ENCODE measurements at regions not wholly inside any gene's neighbourhood (a gene's known extent, or its start where the extent isn't known, plus 50 kb on each side); places are given as distances from the start of the nearest gene placed in this dataset.
A peak's percentile ranks its signal among the peaks of the same experiment; 100 is the strongest.

- Histone ChIP-seq H3K9ac (ENCODE audit: low read depth in 1 of 2, low read length in 2 of 2) (no peak overlapping the region), H3K27me3 (ENCODE audit: control insufficient read depth in 4 of 4, insufficient read depth in 4 of 4, low read length in 3 of 4) (no peaks in the 10 kb centered on the region), H3K4me1 (ENCODE audit: control insufficient read depth in 4 of 4, insufficient read depth in 4 of 4, low read length in 3 of 4) (no peaks in the 10 kb centered on the region), H3K9me3 (ENCODE audit: control insufficient read depth in 4 of 4, low read length in 3 of 4) (no peaks in the 10 kb centered on the region), H3K27ac (ENCODE audit: low read depth in 1 of 2, low read length in 2 of 2) (no peak overlapping the region), H3K36me3 (ENCODE audit: control insufficient read depth in 4 of 4, insufficient read depth in 3 of 4, low read depth in 1 of 4, low read length in 3 of 4) (no peaks in the 10 kb centered on the region), H3K4me3 (ENCODE audit: low read depth in 1 of 3, low read length in 3 of 3) (no peak overlapping the region)
- peak; percentile 25 for DNase-seq (ENCODE audit: low spot score)
- TF ChIP-seq, protein P1, sequence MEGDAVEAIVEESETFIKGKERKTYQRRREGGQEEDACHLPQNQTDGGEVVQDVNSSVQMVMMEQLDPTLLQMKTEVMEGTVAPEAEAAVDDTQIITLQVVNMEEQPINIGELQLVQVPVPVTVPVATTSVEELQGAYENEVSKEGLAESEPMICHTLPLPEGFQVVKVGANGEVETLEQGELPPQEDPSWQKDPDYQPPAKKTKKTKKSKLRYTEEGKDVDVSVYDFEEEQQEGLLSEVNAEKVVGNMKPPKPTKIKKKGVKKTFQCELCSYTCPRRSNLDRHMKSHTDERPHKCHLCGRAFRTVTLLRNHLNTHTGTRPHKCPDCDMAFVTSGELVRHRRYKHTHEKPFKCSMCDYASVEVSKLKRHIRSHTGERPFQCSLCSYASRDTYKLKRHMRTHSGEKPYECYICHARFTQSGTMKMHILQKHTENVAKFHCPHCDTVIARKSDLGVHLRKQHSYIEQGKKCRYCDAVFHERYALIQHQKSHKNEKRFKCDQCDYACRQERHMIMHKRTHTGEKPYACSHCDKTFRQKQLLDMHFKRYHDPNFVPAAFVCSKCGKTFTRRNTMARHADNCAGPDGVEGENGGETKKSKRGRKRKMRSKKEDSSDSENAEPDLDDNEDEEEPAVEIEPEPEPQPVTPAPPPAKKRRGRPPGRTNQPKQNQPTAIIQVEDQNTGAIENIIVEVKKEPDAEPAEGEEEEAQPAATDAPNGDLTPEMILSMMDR (IDR thresholded peaks at IDR 0.05; ENCODE audit: low read depth, low read length, missing input control), result no peak
- TF ChIP-seq FOXA1 (IDR thresholded peaks at IDR 0.05) (no peak), SP1 (IDR thresholded peaks at IDR 0.05) (no peak), FOXA2 (IDR thresholded peaks at IDR 0.05) (no peak), RAD21 (IDR thresholded peaks at IDR 0.05) (no peak), HNF4G (IDR thresholded peaks at IDR 0.05) (no peak), NR2F2 (IDR thresholded peaks at IDR 0.05) (no peak), ATF3 (IDR thresholded peaks at IDR 0.05) (no peak), EGR1 (IDR thresholded peaks at IDR 0.05; ENCODE audit: low read depth in 2 of 2) (no peak), TAF1 (conservative IDR thresholded peaks at IDR 0.05) (no peak)
- 77% methylated on average over 5 of the region's 5 CpGs for WGBS
Observed at GRCh38 chr1:29516063-29516820, 279.9 kb downstream of the PTPRU start.

GRCh38 chr1:29515170-29515955 is 279.0 kb downstream of the PTPRU start:
- WGBS, result 59% methylated on average over 7 of the region's 7 CpGs
- no peak overlapping the region for H3K9ac ChIP-seq (ENCODE audit: low read depth in 1 of 2, low read length in 2 of 2)
- H3K4me3 ChIP-seq (ENCODE audit: low read depth in 1 of 3, low read length in 3 of 3), result no peak overlapping the region
- no peak for DNase-seq (ENCODE audit: low spot score)
- H3K27ac ChIP-seq (ENCODE audit: low read depth in 1 of 2, low read length in 2 of 2), result no peak overlapping the region
- no peaks in the 10 kb centered on the region for H3K4me1 ChIP-seq (ENCODE audit: control insufficient read depth in 4 of 4, insufficient read depth in 4 of 4, low read length in 3 of 4)
- no peaks in the 10 kb centered on the region for H3K27me3 ChIP-seq (ENCODE audit: control insufficient read depth in 4 of 4, insufficient read depth in 4 of 4, low read length in 3 of 4)
- H3K9me3 ChIP-seq (ENCODE audit: control insufficient read depth in 4 of 4, low read length in 3 of 4), result no peaks in the 10 kb centered on the region
- H3K36me3 ChIP-seq (ENCODE audit: control insufficient read depth in 4 of 4, insufficient read depth in 3 of 4, low read depth in 1 of 4, low read length in 3 of 4), result no peaks in the 10 kb centered on the region
- TF ChIP-seq FOXA2 (IDR thresholded peaks at IDR 0.05) (no peak), YY1 (IDR thresholded peaks at IDR 0.05) (no peak), JUND (IDR thresholded peaks at IDR 0.05) (no peak), NR2F2 (IDR thresholded peaks at IDR 0.05) (no peak), RXRA (IDR thresholded peaks at IDR 0.05) (no peak), RAD21 (IDR thresholded peaks at IDR 0.05) (no peak), TAF1 (conservative IDR thresholded peaks at IDR 0.05) (no peak), ZBTB33 (IDR thresholded peaks at IDR 0.05) (no peak), HNF4G (IDR thresholded peaks at IDR 0.05) (no peak), FOXA1 (IDR thresholded peaks at IDR 0.05) (no peak), SP1 (IDR thresholded peaks at IDR 0.05) (no peak), ATF3 (IDR thresholded peaks at IDR 0.05) (no peak)
- TF ChIP-seq, protein P2, sequence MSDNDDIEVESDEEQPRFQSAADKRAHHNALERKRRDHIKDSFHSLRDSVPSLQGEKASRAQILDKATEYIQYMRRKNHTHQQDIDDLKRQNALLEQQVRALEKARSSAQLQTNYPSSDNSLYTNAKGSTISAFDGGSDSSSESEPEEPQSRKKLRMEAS (IDR thresholded peaks at IDR 0.05), result no peak
- TF ChIP-seq, protein P1 (IDR thresholded peaks at IDR 0.05; ENCODE audit: low read depth, low read length, missing input control), result no peak
